ENCODE measurements at regions not wholly inside any gene's neighbourhood (a gene's known extent, or its start where the extent isn't known, plus 50 kb on each side); places are given as distances from the start of the nearest gene placed in this dataset.

DNA sequence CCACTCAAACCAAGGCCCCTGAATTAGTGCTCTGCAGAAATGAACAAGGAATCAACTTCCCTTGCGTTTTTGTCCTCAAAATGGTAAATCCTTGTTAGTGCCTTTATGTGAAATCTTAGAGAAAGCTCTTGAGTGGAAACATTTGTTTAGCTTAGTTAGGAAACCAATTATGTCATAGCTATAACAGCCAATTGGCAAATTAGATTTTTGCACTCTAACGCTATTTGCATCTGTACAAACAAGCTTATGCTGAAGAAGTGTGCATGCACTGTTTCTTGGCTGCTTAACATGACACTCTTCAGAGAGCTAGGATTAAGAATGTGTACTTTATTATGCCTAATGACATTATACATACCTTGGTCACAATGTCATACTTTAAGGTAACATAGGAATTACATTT is 622.6 kb upstream of the SLC35B3 start:
- no peak for TF ChIP-seq CTCF (IDR thresholded peaks at IDR 0.05; ENCODE audit: low read depth, low read length, missing control alignments)
- in situ Hi-C loops (cut with HindIII; ENCODE audit: low sequenced_read_pairs): no loop called here
- no peak overlapping the region for H3K4me3 ChIP-seq (ENCODE audit: low read depth, low read length)
- DNase-seq (ENCODE audit: low read depth): no peak

DNA sequence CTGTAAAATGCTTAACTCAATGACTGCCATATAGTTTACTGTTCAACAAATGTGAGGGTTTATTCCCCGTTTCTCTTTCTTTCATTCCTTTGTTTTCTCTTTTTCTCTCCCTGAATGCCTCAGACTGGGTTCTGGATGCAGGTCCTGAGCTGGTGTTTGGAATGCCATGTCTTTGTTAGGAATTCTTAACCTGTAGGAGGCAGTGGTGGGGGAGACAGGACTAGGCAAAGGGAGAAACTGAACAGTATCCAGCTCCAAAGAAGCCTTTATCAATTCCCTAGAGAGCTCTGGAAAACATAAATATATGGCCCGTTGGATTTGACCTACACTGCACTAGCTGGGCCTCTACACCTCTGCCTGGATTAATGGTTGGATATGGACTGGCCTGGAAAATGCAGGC is 621.2 kb upstream of the SLC35B3 start:
- no peak overlapping the region for H3K4me3 ChIP-seq (ENCODE audit: low read depth, low read length)
- in situ Hi-C loops (cut with HindIII; ENCODE audit: low sequenced_read_pairs): no loop called here
- TF ChIP-seq CTCF (IDR thresholded peaks at IDR 0.05; ENCODE audit: low read depth, low read length, missing control alignments): no peak
- no peak for DNase-seq (ENCODE audit: low read depth)

DNA sequence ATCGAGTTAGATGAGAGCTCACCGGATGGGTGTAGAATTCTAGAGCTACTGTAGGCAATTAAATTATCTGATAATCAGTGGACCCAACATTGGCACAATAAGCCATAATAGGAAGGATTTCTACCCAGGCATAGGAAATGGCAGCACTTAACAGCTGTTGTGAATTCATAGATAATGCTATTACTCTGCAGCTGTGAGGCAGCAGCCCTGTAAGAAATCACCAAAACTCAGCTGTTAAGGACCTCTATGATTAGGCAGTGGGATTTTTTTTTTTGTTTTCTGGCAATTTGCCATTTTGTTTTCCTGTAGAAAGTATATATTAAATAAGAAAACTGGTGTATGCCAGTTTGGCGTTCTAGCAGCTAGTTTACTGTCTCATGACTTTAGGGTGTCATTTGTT is 609.1 kb upstream of the SLC35B3 start:
- no peak for DNase-seq (ENCODE audit: low read depth)
- in situ Hi-C loops (cut with HindIII; ENCODE audit: low sequenced_read_pairs): no loop called here
- H3K4me3 ChIP-seq (ENCODE audit: low read depth, low read length): no peak overlapping the region
- TF ChIP-seq CTCF (IDR thresholded peaks at IDR 0.05; ENCODE audit: low read depth, low read length, missing control alignments): no peak

DNA sequence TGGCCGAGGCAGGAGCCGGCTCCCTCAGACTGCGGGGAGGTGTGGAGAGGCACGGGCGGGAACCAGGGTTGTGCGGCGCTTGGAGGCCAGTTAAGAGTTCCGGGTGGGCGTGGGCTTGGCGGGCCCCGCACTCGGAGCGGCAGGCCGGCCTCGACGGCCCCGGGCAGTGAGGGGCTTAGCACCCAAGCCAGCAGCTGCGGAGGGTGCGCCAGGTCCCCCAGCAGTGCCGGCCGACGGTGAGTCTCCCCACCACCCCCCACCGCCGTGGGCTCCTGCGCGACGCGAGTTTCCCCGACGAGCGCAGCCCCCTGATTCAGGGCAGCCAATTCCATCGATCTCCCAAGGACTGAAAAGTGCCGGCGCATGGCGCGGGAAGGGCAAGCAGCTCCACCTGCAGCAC is 605.4 kb upstream of the SLC35B3 start:
- in situ Hi-C loops (cut with HindIII; ENCODE audit: low sequenced_read_pairs): no loop called here
- no peak overlapping the region for H3K4me3 ChIP-seq (ENCODE audit: low read depth, low read length)
- DNase-seq (ENCODE audit: low read depth): no peak
- no peak for TF ChIP-seq CTCF (IDR thresholded peaks at IDR 0.05; ENCODE audit: low read depth, low read length, missing control alignments)

GRCh38 chr6:9039258-9039657 is 603.9 kb upstream of the SLC35B3 start:
- DNase-seq (ENCODE audit: low read depth): no peak
- no peak for TF ChIP-seq CTCF (IDR thresholded peaks at IDR 0.05; ENCODE audit: low read depth, low read length, missing control alignments)
- no peak overlapping the region for H3K4me3 ChIP-seq (ENCODE audit: low read depth, low read length)
- in situ Hi-C loops (cut with HindIII; ENCODE audit: low sequenced_read_pairs): no loop called here

GRCh38 chr6:9028086-9028485 is 592.7 kb upstream of the SLC35B3 start:
- in situ Hi-C loops (cut with HindIII; ENCODE audit: low sequenced_read_pairs): no loop called here
- H3K4me3 ChIP-seq (ENCODE audit: low read depth, low read length): no peak overlapping the region
- DNase-seq (ENCODE audit: low read depth): no peak
- TF ChIP-seq CTCF (IDR thresholded peaks at IDR 0.05; ENCODE audit: low read depth, low read length, missing control alignments): no peak

DNA sequence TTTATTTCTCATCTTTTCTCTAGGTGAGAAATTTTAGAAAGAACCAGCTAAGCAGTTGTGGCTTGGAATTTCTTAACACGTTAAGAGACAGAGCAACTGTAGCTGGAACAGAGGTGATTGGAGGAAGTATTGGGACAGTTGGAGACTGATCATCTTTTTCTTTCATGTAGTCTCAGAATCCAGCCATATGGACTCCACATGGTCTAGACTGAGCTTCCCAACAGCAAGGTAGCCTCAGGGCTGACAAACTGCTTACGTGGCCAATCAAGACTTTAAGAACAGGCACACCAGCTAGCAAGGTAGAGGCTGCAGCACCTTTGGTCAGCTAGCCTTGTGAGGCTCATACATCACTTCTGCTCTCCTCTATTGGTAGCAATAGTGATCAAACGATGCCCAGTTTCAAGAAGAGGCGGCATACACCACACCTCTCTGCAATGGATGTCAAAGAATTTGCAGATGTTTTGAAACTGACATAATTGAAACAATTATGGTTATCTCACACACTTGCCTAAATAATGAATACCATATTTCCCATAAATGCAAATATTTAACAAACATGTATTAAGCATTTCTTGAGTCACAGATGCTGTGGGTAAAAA is 590.5 kb upstream of the SLC35B3 start:
- DNase-seq (ENCODE audit: low read depth): no peak
- TF ChIP-seq CTCF (IDR thresholded peaks at IDR 0.05; ENCODE audit: low read depth, low read length, missing control alignments): no peak
- H3K4me3 ChIP-seq (ENCODE audit: low read depth, low read length): no peak overlapping the region
- in situ Hi-C loops (cut with HindIII; ENCODE audit: low sequenced_read_pairs): no loop called here
